ENCODE measurements at regions not wholly inside any gene's neighbourhood (a gene's known extent, or its start where the extent isn't known, plus 50 kb on each side); places are given as distances from the start of the nearest gene placed in this dataset.

GRCh38 chr3:145326666-145327065 lies 834.3 kb downstream of the PLOD2 start:
- no peak for TF ChIP-seq CTCF (conservative IDR thresholded peaks at IDR 0.05; ENCODE audit: low read depth, low read length)
- TF ChIP-seq EZH2 (IDR thresholded peaks at IDR 0.05; ENCODE audit: borderline replicate concordance, low read depth, low read length, poor library complexity, severe bottlenecking), result no peak

Data from A673 (cell line).